ENCODE measurements at regions not wholly inside any gene's neighbourhood (a gene's known extent, or its start where the extent isn't known, plus 50 kb on each side); places are given as distances from the start of the nearest gene placed in this dataset.

DNA sequence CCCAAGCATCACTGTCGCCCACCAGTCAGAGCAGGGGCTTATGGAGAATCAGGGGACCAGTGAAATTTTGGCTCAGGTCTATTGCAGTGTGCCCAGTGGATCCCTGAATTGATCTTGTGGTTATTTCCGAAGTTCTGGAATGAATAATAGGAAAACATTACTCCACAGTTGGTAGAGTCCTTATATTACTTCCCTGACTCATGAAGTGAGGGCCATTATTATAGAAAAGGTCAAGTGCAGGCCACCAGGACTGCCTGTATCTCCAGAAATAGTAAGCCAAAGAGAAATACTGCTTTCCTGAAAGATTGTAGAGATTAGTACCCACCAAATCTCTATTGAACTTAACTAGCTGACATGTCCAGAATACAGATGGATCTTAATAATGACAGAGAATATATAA lies 335.0 kb downstream of the NPR3 start:
- TF ChIP-seq POLR2A (IDR thresholded peaks at IDR 0.05; ENCODE audit: low read depth, low read length) = no peak
- TF ChIP-seq POLR2AphosphoS5 (IDR thresholded peaks at IDR 0.05; ENCODE audit: low read depth, low read length) = no peak
